ENCODE measurements at regions not wholly inside any gene's neighbourhood (a gene's known extent, or its start where the extent isn't known, plus 50 kb on each side); places are given as distances from the start of the nearest gene placed in this dataset.
"Not testable (repeated sequence)": the region's sequence is repeated elsewhere in the genome, so short reads cannot be mapped to it uniquely, and the experiment has no call there.

GRCh38 chr4:44988011-44988410, 261.7 kb upstream of the GNPDA2 start:
- TF ChIP-seq CTCF (IDR thresholded peaks at IDR 0.05; ENCODE audit: insufficient read depth, low read depth, low read length), result no peak
- H3K4me3 ChIP-seq (ENCODE audit: low read depth, low read length), result no peak overlapping the region
- no peak for DNase-seq (ENCODE audit: low read depth)

GRCh38 chr4:44985938-44986337, 259.6 kb upstream of the GNPDA2 start:
- no peak for TF ChIP-seq CTCF (IDR thresholded peaks at IDR 0.05; ENCODE audit: insufficient read depth, low read depth, low read length)
- DNase-seq (ENCODE audit: low read depth), result no peak

GRCh38 chr4:44985152-44985551, 258.8 kb upstream of the GNPDA2 start:
- DNase-seq (ENCODE audit: low read depth), result no peak
- no peak for TF ChIP-seq CTCF (IDR thresholded peaks at IDR 0.05; ENCODE audit: insufficient read depth, low read depth, low read length)
- H3K4me3 ChIP-seq (ENCODE audit: low read depth, low read length), result no peak overlapping the region

More at GRCh38 chr4:44985938-44986337, 259.6 kb upstream of the GNPDA2 start:
- H3K4me3 ChIP-seq (ENCODE audit: low read depth, low read length), result no peak overlapping the region

GRCh38 chr4:44984083-44984482, 257.7 kb upstream of the GNPDA2 start:
- no peak overlapping the region for H3K4me3 ChIP-seq (ENCODE audit: low read depth, low read length)
- TF ChIP-seq CTCF (IDR thresholded peaks at IDR 0.05; ENCODE audit: insufficient read depth, low read depth, low read length), result no peak

GRCh38 chr4:44983083-44983482, 256.7 kb upstream of the GNPDA2 start:
- TF ChIP-seq CTCF (IDR thresholded peaks at IDR 0.05; ENCODE audit: insufficient read depth, low read depth, low read length), result no peak
- H3K4me3 ChIP-seq (ENCODE audit: low read depth, low read length), result no peak overlapping the region
- DNase-seq (ENCODE audit: low read depth), result no peak

More at GRCh38 chr4:44984083-44984482, 257.7 kb upstream of the GNPDA2 start:
- DNase-seq (ENCODE audit: low read depth), result no peak

- H3K4me3 ChIP-seq (ENCODE audit: low read depth, low read length), result no peak overlapping the region
- TF ChIP-seq CTCF (IDR thresholded peaks at IDR 0.05; ENCODE audit: insufficient read depth, low read depth, low read length), result no peak
- DNase-seq (ENCODE audit: low read depth), result no peak
Measured at GRCh38 chr4:44978020-44978419, 251.7 kb upstream of the GNPDA2 start.

- TF ChIP-seq CTCF (IDR thresholded peaks at IDR 0.05; ENCODE audit: insufficient read depth, low read depth, low read length), result no peak
- DNase-seq (ENCODE audit: low read depth), result no peak
- no peak overlapping the region for H3K4me3 ChIP-seq (ENCODE audit: low read depth, low read length)
Measured at GRCh38 chr4:44965435-44966095, 239.2 kb upstream of the GNPDA2 start.

GRCh38 chr4:44964086-44964485, 237.7 kb upstream of the GNPDA2 start:
- DNase-seq (ENCODE audit: low read depth); H3K4me3 ChIP-seq (ENCODE audit: low read depth, low read length): not testable (repeated sequence)

Data from fibroblast of villous mesenchyme (primary cell).